Esophagus muscularis mucosa (tissue), 4 donors: ENCODE measurements at regions not wholly inside any gene's neighbourhood (a gene's known extent, or its start where the extent isn't known, plus 50 kb on each side); places are given as distances from the start of the nearest gene placed in this dataset.

Experiments
- DNase-seq: peaks from one replicate; pipeline ENCODE4 v3.0.0-alpha.2; 2017; ENCODE audit errors: extremely low spot score
- H3K27ac ChIP-seq, 4 donors: fragments of 200-600 bp; sonication (generic); replicated peaks in 1 of 4; 1 replicate in 3 of 4; 2 replicates in 1 of 4; pipeline ENCODE4 v1.5.1; 2016 to 2019; ENCODE audit warnings: mild to moderate bottlenecking in 1 of 4
- H3K27me3 ChIP-seq, 4 donors: fragments of 200-600 bp; sonication (generic); one replicate each; pipeline versions ENCODE4 v1.5.1 to v1.6.0; 2016 to 2019
- H3K36me3 ChIP-seq, 4 donors: fragments of 200-600 bp; sonication (generic); one replicate each; pipeline ENCODE4 v1.5.1; 2016 to 2019
- H3K4me1 ChIP-seq, 4 donors: fragments of 200-600 bp; sonication (generic); one replicate each; pipeline ENCODE4 v1.5.1; 2016 to 2019
- H3K4me3 ChIP-seq, 4 donors: fragments of 200-600 bp; sonication (generic); 1 replicate in 2 of 4; 2 replicates in 2 of 4; pipeline ENCODE4 v1.5.1; 2016 to 2019; ENCODE audit warnings: mild to moderate bottlenecking in 4 of 4, moderate library complexity in 1 of 4
- H3K9me3 ChIP-seq, 4 donors: fragments of 200-600 bp; sonication (generic); 1 replicate in 3 of 4; 2 replicates in 1 of 4; pipeline ENCODE4 v1.5.1; 2016 to 2019
- CTCF ChIP-seq, 3 experiments: fragments of 200-600 bp in 2 of 3; fragments of 450-650 bp in 1 of 3; sonication (generic) in 2 of 3; IDR thresholded peaks; one replicate each; pipeline ENCODE4 v1.5.1; 2017 to 2019; ENCODE audit warnings: antibody characterized with exemption in 3 of 3, mild to moderate bottlenecking in 2 of 3, moderate library complexity in 1 of 3
- EP300 ChIP-seq: sonication (generic); formaldehyde crosslinking; IDR thresholded peaks from one replicate; pipeline ENCODE4 v1.6.1; 2017; ENCODE audit warnings: antibody characterized with exemption
- POLR2A ChIP-seq: fragments of 450-650 bp; IDR thresholded peaks from one replicate; pipeline ENCODE4 v1.6.1; 2017; ENCODE audit warnings: antibody characterized with exemption, moderate library complexity, mild to moderate bottlenecking, low read depth
- POLR2AphosphoS5 ChIP-seq, 2 donors: sonication (generic); formaldehyde crosslinking; IDR thresholded peaks; one replicate each; pipeline ENCODE4 v1.6.1; 2017; ENCODE audit warnings: antibody characterized with exemption in 2 of 2
- WGBS: methylation state at CpG from one replicate; pipeline ENCODE4 v1.1.5; 2018; 5-methylcytosine and 5-hydroxymethylcytosine counted together
- intact Hi-C: fragments of 100-400 bp; cut with DNase I; formaldehyde crosslinking; loops from one replicate; pipeline ENCODE4 v1.15.1; 2023

- TF ChIP-seq POLR2A = no peak
- H3K36me3 ChIP-seq = no peaks in the 10 kb centered on the region
- 61% methylated on average over 1 of the region's 1 CpG for WGBS
- peaks cover 0 to 2% (median 0%) of the 10 kb centered on the region in 4 donors for H3K9me3 ChIP-seq
- intact Hi-C loops = no loop called here
- H3K27ac ChIP-seq = no peak overlapping the region
- no peaks in the 10 kb centered on the region for H3K27me3 ChIP-seq
- H3K4me1 ChIP-seq = no peaks in the 10 kb centered on the region
- no peak for DNase-seq
- H3K4me3 ChIP-seq = no peak overlapping the region
These were observed 212.9 kb downstream of the PDHA2 start for GRCh38 chr4:96052827-96053226.

GRCh38 chr4:96056346-96056934, 216.5 kb downstream of the PDHA2 start:
- no peaks in the 10 kb centered on the region for H3K36me3 ChIP-seq
- intact Hi-C loops = no loop called here
- peaks cover 0 to 3% (median 0%) of the 10 kb centered on the region in 4 donors for H3K9me3 ChIP-seq
- H3K4me1 ChIP-seq = no peaks in the 10 kb centered on the region
- no peak overlapping the region for H3K4me3 ChIP-seq
- no peak overlapping the region for H3K27ac ChIP-seq
- no peak for DNase-seq
- 93% methylated on average over 10 of the region's 12 CpGs for WGBS
- no peaks in the 10 kb centered on the region for H3K27me3 ChIP-seq
- TF ChIP-seq POLR2A (no peak), CTCF (IDR thresholded peaks at IDR 0.05) (no peak), POLR2AphosphoS5 (IDR thresholded peaks at IDR 0.05) (no peak), EP300 (no peak)

- intact Hi-C loops = no loop called here
- Histone ChIP-seq H3K4me1 (no peaks in the 10 kb centered on the region), H3K36me3 (no peaks in the 10 kb centered on the region), H3K27me3 (no peaks in the 10 kb centered on the region), H3K4me3 (no peak overlapping the region), H3K27ac (no peak overlapping the region), H3K9me3 (no peaks in the 10 kb centered on the region)
- TF ChIP-seq POLR2AphosphoS5 (IDR thresholded peaks at IDR 0.05) = no peak
- no peak for TF ChIP-seq CTCF (IDR thresholded peaks at IDR 0.05)
- no peak for TF ChIP-seq EP300
- TF ChIP-seq POLR2A = no peak
- WGBS = 40% methylated on average over 2 of the region's 2 CpGs
- DNase-seq = no peak
These were observed 223.7 kb downstream of the PDHA2 start for GRCh38 chr4:96063639-96064038.

GRCh38 chr4:96073461-96073860, 233.6 kb downstream of the PDHA2 start:
- intact Hi-C loops = no loop called here
- H3K36me3 ChIP-seq = no peaks in the 10 kb centered on the region
- DNase-seq = no peak
- H3K27ac ChIP-seq = no peak overlapping the region
- no peak for TF ChIP-seq POLR2A
- TF ChIP-seq POLR2AphosphoS5 (IDR thresholded peaks at IDR 0.05) = no peak
- TF ChIP-seq EP300 = no peak
- TF ChIP-seq CTCF (IDR thresholded peaks at IDR 0.05) = no peak
- 84% methylated on average over 2 of the region's 2 CpGs for WGBS
- no peak overlapping the region for H3K4me3 ChIP-seq
- no peaks in the 10 kb centered on the region for H3K9me3 ChIP-seq
- H3K4me1 ChIP-seq = no peaks in the 10 kb centered on the region
- H3K27me3 ChIP-seq = no peaks in the 10 kb centered on the region

- DNase-seq = no peak
- Histone ChIP-seq H3K36me3 (no peaks in the 10 kb centered on the region), H3K4me3 (no peak overlapping the region), H3K27me3 (no peaks in the 10 kb centered on the region), H3K27ac (no peak overlapping the region), H3K9me3 (no peaks in the 10 kb centered on the region), H3K4me1 (no peaks in the 10 kb centered on the region)
- 52% methylated on average over 1 of the region's 1 CpG for WGBS
- TF ChIP-seq POLR2AphosphoS5 (IDR thresholded peaks at IDR 0.05) (no peak), POLR2A (no peak)
- intact Hi-C loops = no loop called here
These were observed 252.3 kb downstream of the PDHA2 start for GRCh38 chr4:96092151-96092705.

GRCh38 chr4:96093057-96093456, 253.2 kb downstream of the PDHA2 start:
- intact Hi-C loops = no loop called here
- WGBS = 52% methylated on average over 3 of the region's 3 CpGs
- H3K27me3 ChIP-seq = no peaks in the 10 kb centered on the region
- H3K27ac ChIP-seq = no peak overlapping the region
- H3K36me3 ChIP-seq = no peaks in the 10 kb centered on the region
- no peak for DNase-seq
- no peaks in the 10 kb centered on the region for H3K9me3 ChIP-seq
- no peak overlapping the region for H3K4me3 ChIP-seq
- H3K4me1 ChIP-seq = no peaks in the 10 kb centered on the region
- TF ChIP-seq POLR2A = no peak
- TF ChIP-seq POLR2AphosphoS5 (IDR thresholded peaks at IDR 0.05) = no peak
- TF ChIP-seq EP300 = no peak
- no peak for TF ChIP-seq CTCF (IDR thresholded peaks at IDR 0.05)
